Body of pancreas (tissue), 4 donors: ENCODE measurements at regions not wholly inside any gene's neighbourhood (a gene's known extent, or its start where the extent isn't known, plus 50 kb on each side); places are given as distances from the start of the nearest gene placed in this dataset.

ENCODE experiments used
- POLR2A ChIP-seq, 3 donors: fragments of 450-650 bp; IDR thresholded peaks; one replicate each; pipeline ENCODE4 v1.6.1; 2016; ENCODE audit warnings: antibody characterized with exemption in 3 of 3, mild to moderate bottlenecking in 2 of 3
- TF ChIP-seq, protein P1 (sequence below), 7 experiments: fragments of 450-650 bp in 4 of 7; fragments of 200-600 bp in 3 of 7; sonication (generic) in 3 of 7; IDR thresholded peaks; one replicate each; pipeline ENCODE4 v1.5.1; 2016 to 2019; ENCODE audit warnings: antibody characterized with exemption in 7 of 7

DNA sequence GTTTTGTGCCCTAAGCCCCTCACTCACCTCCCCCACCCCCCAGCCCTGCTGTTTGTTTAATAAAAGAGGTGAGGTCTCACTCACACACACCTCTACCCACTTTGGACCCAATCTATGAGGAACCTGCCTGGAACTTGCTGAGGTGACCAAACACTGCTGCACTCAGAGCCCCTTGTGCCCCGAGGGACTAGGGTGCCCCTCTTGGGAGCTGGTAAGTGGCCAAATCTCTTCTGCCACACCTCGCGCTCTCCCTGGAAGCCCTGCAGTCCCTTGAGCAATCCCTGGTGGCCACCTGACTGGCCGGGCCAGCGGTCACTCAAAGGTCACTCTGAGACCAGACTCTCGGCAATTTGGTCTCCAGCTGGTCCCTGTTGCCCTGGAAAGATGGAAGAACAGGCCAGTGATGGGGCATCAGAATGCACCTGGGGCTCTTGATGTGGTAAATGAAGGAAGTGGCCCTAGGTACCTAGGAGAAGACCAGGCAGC, 157.2 kb downstream of the MED10 start:
- TF ChIP-seq, protein P1, sequence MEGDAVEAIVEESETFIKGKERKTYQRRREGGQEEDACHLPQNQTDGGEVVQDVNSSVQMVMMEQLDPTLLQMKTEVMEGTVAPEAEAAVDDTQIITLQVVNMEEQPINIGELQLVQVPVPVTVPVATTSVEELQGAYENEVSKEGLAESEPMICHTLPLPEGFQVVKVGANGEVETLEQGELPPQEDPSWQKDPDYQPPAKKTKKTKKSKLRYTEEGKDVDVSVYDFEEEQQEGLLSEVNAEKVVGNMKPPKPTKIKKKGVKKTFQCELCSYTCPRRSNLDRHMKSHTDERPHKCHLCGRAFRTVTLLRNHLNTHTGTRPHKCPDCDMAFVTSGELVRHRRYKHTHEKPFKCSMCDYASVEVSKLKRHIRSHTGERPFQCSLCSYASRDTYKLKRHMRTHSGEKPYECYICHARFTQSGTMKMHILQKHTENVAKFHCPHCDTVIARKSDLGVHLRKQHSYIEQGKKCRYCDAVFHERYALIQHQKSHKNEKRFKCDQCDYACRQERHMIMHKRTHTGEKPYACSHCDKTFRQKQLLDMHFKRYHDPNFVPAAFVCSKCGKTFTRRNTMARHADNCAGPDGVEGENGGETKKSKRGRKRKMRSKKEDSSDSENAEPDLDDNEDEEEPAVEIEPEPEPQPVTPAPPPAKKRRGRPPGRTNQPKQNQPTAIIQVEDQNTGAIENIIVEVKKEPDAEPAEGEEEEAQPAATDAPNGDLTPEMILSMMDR (IDR thresholded peaks at IDR 0.05): no peak
- TF ChIP-seq POLR2A (IDR thresholded peaks at IDR 0.05): no peak
